Muscle of arm (tissue), 1 donor: ENCODE measurements at regions not wholly inside any gene's neighbourhood (a gene's known extent, or its start where the extent isn't known, plus 50 kb on each side); places are given as distances from the start of the nearest gene placed in this dataset.
"Not testable (repeated sequence)": the region's sequence is repeated elsewhere in the genome, so short reads cannot be mapped to it uniquely, and the experiment has no call there.

Experiments
- DNase-seq: peaks from one replicate; pipeline ENCODE4 v3.0.0-alpha.2; 2013

DNA sequence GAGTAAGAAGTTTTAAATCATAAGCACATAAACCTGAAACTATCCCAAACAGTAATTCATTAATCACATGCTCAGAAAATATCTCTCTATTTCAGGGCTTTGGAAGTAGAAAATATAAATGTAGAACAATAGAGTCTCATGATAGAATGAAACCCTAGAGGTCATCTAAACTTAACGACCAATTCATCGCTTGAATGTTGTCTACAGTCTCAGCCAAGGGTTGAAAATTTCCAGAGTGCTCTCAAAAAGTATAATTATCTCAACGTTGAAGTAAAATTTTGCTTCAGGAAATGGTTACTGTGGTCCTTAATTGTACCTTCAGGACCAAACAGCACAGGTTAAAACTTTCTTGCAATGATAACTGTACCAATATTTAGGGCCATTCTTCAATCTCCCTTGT lies 1053.6 kb upstream of the SEL1L start:
- peak; percentile 13 for DNase-seq

DNA sequence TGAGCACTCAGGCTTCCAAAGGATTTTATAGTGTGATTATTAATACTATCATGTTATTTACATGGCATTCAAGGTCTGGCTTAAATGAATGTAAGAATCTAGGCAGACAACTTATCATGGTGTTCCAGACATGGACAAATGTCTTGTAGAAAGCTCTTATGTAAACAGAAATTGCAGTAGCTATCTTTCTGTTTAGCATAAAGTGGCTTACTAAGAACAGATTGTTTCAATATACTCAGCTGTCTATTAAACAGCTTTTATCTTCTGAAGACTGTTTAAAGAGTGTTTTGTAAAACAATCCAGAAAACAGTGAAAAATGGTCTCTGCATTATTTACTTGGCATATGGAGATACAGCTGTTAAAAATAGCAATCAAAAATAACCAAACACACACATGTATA lies 1061.8 kb upstream of the SEL1L start:
- DNase-seq, result no peak

DNA sequence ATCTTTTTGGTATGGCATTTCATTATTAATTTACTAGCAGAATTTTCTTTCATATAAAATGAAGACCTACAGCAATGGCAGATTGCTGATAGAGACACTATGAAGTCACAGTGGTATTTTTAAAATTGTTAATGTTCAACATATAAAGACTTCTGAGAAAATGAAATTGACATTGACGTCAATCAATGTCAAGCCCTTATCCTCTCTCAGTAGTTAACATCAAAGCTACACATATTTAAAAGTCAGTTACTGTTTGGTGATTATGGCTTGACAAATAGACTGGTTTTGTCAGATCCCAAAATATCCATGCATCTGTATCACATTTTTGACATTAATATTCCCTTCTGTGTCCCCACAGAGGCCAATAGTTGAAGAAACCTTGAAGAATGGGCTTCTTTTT lies 1069.1 kb upstream of the SEL1L start:
- DNase-seq, result no peak

DNA sequence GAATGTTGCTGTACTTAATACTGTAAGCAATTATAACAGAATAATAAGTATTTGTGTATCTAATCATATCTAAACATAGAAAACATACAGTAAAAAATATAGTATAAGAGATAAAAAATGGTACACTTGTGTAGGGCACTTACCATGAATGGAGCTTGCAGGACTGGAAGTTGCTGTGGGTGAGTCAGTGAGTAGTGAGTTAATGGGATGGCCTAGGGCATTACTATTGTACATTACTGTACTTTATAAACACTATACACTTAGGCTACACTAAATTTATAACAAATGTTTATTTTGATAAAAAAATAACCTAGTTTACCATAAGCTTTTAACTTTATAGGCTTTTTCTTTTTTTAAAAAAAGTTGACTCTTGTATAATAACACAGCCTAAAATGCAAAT lies 1071.2 kb upstream of the SEL1L start:
- DNase-seq, result no peak

DNA sequence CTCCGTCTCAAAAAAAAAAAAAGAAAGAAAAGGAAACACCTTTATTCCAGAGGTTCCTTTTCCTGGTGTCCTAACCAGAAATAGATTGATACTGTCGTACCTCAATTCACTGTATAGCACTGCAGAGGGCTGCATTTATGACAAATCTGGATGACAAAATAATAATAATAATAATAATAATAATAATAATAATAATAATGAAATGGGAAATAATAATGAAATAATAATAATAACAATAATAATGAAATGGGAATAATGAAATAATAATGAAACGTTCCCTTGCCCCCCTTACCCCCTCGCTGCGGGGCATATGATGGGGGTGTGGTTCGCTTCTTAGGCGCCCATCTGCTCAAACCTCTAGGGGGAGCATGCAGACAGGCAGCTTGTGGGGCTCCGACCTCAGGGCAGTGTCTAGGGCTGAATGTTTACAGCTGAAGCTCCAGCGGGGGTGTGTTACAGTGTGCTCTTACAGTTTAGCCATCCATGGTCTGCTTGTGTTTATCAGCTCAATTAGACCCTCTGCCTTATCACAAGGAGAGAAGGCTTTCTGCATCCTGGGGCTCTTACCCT lies 1088.3 kb upstream of the SEL1L start:
- DNase-seq, result no peak

DNA sequence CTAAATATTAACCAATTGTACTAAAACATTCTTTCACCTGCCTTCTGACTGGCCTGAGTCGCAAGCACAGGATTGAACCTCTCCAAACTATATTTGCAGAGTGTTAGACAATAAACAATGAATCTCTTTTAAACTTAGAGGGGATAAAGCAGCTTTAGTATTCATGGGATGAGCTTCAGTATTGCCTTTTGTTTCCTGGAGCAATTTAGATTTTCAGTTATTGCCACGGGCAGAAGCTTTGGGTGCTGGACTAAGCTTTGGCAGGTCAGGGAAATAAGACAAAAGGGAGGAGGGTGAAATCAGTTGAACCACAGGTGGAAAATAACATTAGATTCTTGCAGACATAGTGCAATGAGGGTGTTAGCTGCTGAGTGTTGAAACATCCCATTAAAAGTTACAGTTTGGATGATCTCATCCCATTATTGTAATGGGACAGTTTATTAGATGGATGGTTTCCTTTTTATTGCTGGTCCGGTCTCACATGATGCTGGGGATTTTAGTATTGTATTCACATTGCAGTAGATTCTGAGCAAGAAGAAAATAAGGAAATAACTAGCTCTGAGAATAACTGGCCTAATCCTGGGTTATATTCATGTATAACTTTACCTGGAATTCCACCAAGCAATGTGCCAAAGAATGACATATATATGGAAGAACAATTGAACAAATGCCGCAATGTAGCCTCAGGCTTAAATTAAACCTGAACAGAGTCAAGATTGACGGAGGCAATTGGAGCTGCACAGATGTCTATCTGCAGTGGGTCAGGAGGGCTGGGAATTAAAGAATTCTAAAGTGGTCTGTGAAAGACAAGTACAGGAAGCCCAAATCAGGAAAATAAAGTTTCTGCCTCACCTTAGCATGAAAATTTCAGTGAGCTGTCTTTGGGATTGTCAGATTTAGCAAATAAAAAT lies 1092.8 kb upstream of the SEL1L start:
- DNase-seq, result no peak

DNA sequence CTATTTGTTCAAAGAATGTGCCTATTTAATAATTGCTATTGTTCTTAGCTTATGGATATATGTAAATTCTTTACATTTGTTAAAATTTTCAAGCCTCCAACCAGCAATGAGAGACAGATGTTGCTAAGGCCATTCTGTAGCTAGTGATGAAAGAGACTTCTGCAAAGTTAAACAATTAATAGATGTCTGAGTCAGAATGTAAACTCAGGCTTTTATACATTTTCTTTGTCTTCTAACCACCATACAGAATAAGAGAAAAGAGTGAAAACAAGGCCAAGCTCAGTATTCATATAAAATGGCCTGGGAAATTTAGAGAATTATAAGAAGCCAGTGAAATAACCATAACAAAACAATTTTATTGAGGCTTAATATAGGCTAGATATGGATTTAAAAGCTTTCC lies 1102.3 kb upstream of the SEL1L start:
- DNase-seq, result no peak

DNA sequence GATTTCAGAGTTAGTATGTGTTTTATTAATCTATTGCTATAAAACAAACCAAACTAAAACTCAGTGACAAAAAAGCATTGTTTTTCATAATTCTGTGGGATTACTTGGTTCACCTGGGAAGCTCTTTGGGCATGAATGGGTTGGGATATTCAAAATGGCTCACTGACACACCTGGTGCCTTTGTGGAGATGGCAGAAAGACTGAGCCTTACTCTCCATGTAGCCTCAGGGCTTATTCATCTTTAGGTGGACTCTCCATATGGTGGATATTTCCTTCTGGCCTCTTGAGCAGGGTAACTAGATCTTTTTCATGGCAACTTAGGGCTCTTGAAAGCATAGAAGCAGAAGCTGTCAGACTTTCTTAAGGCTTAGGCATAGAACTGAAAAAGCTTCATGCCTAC lies 1102.8 kb upstream of the SEL1L start:
- DNase-seq, result no peak

DNA sequence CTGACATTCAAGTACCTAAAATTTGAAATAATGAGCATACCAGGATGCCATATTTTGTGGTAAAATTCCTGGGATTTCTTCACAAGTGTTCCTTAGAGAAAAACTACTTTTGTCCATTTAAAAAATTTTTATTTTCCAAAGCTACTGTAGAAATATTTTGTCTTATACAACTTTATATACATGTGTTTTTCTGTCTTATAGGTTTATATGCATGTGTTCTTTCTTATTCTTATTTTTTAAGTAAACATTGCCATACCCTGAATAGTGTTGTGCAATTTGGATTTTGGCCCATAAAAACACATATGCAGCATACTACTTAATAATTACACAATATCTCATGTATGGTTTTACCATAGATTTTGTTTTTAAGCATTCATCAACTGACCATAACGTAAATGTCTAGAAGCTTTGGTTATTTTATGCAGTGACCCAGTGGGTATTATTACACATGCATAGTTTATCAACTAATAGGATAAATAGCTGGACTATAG lies 1107.4 kb upstream of the SEL1L start:
- no peak for DNase-seq

DNA sequence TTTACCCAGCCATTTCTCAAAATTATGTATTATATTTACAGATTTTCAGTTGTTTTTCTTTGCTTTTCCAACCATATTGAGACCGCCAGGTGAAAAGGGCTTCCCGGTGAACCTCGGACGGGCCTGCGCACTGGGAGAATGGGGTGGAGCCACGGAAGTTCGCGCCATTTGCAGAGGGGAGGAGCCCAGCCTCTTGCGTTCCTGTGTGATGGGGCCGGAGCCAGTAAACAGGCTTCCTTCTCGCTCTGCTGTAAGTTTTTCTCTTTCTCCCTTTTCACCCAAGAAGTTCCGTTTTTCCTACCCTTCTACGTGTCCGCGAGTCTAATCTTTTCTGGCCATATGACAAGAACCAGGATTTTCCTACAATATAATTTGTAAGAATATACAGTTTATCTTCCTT lies 1108.8 kb upstream of the SEL1L start:
- peak; percentile 15 for DNase-seq

DNA sequence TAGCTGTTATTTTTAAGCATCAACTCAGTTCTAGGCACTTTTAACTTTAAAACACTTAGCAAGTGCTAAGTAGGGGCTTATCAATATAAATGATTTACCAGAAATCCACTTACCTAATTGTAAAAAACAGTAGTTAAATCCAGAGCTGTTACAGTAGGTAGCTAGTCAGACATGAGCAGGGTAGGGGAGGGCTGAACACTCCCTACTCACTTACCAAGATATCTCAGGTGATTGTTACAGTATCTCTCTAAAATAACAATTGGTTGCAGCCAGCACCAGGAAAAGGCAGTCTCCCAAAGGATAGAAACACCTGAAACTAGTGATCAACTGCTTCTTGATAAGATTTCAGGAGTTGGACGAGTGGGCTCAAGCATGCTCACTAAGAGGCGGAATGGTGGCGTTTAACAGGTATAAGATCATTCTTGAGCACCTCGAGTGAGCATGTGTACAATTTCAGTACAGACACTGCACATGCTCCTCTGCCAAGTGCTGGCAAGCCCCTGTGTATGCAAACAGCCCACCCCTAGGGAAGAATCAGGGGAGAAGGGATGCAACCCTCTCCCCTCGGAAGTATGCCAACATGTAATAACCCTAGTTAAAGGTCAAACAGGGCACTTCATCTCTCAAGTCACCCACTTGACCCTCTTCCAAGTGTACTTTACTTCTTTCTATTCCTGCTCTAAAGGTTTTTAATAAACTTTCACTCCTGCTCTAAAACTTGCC lies 1113.6 kb upstream of the SEL1L start:
- no peak for DNase-seq

DNA sequence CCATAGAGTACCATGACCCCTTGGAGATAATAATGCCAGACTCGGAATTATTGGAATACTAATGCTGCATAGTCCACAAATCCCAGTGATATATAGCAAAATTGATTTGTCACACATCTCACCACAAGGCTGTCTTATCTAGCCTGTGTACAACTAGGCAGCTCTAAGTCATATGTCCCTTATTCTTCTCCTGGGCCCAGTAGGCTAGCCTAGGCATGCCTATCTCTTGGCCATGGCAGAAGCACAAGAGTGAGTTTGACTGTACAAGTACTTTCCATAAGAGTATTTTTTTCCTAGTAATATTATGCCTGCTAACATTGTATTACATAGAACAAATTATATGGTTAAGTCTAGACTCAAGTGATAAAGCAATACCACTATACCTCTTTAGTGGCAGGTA lies 1122.1 kb upstream of the SEL1L start:
- DNase-seq, result no peak

DNA sequence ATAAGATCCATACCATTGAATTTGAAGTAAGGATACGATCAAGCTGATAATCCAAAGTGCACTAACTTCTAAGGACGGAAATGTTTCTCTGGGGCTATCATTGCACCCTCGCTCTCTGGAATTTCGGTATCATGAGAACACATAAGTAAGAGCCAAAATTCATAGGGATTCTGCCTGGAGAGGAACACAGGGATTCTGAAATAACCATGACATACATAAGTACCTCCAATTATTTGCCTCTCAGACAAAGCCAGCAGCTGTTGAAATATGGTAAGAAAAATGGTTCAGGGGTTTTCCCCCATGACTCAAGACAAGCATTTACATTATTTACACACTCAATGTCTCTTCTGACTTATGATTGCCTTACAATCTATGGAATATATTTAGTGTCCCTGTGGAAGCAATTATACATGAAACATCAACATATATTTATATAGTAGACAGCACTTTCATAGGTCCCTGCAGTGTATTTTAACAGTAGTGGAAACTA lies 1123.6 kb upstream of the SEL1L start:
- no peak for DNase-seq

DNA sequence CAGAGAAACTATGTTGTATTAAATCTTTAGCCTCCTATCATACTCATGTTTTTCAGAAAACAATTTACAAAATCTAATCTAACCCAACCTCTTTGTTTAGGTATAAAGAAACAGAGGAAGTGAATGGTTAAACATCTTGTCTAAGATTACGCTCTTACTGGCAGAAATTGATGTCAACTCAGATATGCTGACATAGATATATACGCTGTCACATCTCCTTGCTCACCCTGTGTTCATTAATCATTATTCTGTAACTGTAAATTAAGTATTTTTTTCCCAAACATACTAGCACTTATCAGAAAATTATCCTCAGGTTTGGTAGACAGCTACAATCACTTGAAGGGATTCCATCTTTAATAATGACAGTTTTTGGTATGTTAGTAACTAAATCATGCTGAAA lies 1127.6 kb upstream of the SEL1L start:
- no peak for DNase-seq

DNA sequence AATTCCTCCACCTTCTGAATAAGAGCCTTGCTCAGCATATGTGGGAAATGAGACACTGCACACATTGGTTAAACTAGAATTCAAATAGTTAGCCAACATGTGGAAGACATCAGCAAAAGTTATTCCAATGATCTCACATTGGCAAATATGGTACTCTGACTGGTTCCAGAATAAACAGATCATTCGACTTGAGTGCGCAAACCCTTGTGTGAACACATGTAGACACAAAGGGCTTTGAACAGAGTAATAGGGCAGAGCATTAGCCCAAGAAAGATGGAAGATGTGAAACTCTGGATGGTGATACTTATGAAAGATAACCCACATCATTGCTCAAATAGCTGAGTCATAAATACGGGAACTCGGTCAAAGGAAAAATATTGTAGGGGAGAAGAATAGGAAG lies 1133.4 kb upstream of the SEL1L start:
- DNase-seq, result peak; percentile 72

DNA sequence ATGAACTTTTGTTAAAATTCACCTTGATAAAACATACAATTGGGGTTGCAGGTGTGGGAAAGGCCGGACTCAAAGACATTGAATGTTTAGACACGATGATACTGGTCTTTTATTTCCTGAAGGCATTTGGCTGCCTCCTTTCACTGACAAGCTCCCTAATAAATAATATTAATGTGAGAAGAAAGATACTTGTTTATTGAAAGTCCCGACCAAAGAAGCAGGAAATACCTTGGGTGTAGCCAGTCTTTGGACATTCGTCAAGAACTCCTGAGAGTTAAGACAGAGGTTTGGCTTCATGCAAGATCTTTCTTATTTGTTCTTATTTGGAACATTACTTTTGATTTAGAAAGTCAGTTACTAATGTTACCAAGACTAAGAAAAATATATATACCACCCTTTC lies 1133.8 kb upstream of the SEL1L start:
- no peak for DNase-seq

DNA sequence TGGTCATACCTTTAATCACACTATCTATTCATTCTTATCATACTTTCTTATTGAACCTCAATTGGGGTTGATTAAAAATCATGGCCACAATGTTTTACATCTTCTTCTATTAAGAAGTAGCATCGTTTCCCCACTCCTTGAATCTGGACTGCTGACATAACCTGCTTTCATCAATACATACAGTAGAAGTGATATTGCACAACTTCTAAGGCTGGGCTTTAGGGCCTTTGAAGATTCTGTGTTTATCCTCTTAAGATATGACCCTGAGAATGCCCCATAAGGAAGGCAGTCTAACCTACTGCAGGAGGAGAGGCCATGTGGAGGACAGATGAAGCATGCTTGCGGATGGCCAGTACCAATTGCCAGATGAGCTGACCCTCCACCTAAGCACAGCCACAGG lies 1142.8 kb upstream of the SEL1L start:
- DNase-seq, result no peak

DNA sequence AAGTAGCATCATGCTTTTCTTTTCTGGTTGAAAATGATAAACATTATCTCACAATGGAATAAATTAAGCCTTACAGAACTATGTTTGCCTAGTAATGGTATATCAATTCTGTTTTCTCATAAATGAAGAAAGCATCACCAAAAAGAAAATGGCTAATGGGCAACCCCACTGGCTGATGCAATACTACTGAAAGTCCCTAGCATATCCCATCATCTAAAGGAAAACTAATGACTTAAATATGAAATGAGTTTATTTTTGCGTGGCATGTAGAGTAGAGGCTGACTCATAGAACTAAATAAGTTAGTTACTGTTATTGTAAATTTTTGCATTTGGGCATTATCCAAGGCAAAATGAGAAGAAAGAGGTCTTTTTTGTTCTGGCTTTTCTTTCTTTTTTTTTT lies 1156.3 kb upstream of the SEL1L start:
- no peak for DNase-seq

DNA sequence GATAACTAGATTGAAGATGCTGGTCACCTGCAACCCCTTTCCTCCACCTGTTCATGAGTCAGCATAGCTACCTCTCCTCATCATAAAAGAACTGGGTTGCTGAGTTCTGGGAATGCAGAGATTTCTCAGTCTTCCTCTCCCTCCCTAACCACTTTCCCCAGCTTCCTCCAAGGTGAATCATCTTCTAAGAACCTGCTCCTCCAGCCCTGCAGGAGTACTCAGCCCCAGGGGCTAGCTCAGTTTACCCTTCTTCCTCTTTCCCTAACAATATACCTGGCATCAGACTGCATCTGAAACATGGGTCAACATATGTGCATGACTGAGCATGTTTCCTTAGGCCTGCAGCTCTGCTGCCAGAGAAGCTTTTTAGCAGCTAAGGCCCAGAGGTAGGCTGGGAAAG lies 1157.5 kb upstream of the SEL1L start:
- DNase-seq, result not testable (repeated sequence)

DNA sequence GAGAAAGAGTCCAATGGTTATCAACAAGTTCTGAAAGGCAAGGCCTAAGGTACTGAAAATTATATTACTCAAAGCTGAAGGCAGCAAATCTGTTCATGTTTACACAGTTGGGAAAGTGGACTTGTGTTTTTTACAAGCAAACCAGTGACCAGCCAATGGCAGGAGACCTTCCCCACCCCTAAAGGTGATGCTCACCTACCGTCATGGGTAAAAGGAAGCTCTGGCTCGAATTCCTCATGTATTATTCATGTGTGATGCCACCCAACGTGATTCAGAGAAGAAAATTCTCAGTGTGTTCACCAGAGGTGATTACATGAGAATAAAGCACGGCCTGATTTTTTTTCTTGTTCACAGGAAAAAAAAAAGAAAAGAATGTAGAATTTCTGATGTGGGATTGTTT lies 1161.2 kb upstream of the SEL1L start:
- DNase-seq, result no peak

DNA sequence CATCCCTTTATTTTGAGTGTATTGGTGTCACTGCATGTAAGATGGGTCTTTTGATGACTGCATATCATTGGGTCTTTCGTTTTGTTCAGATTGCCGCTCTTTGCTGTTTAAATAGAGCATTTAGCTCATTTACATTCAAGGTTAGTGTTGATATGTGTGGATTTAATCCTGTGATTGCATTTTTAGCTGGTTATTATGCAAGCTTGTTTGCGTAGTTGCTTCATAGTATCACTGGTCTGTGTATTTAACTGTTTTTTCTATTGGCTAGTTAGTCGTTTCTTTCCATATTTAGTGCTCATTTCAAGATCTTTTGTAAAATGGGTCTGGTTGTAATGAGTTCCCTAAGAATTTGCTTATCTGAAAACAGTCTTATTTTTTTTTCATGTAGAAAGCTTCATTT lies 1170.6 kb upstream of the SEL1L start:
- no peak for DNase-seq

DNA sequence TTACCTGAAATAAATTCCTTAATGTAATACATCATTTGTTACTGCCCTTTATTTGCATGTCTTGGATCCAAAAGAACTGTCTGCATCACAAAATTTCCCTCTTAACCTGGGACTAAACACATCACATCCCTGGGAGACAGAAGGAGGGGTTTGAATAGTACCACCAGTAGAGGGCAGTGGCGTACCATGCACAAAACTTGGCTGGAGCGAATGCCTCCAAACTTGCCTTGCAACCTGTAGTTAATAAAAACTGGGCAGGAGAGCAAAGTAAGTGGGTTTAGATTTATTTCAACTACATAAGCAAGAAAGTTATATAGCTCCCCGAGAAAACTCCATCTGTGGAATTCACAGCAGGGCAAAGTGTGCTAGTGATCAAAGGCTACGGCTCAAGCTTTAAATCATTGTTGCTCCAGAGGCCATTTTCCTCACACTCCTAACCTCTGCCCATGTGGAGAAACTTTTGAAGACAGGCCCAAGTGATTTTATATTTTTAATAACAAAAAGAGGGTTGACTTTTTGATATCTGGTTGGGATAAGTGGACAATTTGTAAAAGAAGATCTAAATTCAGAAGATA lies 1176.7 kb upstream of the SEL1L start:
- DNase-seq, result peak; percentile 37
